ENCODE measurements at regions not wholly inside any gene's neighbourhood (a gene's known extent, or its start where the extent isn't known, plus 50 kb on each side); places are given as distances from the start of the nearest gene placed in this dataset.

DNA sequence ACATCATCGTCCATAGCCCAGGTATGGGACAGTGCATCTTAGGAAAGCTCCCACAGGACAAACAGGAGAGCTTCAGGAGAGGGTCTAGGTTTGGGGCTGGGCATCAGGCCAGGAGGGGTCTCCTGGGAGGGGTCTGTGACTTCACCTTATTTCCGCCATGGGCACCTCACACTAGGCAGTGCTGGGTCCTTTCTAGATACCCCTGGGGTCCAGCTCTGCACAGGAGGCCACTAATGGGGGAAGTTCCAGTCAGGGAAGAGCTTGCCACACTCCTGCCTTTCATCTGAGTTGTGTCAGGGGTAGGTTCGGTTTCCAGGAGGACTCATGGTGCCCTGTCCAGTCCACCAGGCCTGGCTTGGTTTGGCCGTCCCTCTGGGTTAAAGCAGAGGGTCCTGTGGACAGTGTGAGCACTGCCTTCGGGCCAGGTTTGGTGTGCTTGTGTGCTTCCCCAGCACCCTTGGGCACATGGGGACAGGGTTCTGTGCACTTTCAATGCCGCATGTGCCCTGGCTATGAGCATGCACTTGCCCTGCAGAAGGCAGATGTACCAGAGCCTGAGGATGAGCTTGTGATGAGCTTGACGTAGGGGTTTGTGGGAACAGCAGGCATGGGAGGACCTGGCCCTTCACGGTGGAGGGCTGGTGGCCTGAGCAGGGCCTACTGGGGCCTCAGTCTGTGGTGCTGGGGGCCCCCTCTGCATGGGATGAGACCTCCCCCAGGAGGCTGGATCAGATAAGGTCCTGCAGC is 377.7 kb upstream of the NUPR2 start:
- no CpG with 5 or more reads among the region's 8 CpGs for WGBS (ENCODE audit: extremely low coverage, insufficient read length, low lambda C conversion rate)
- no peaks in the 10 kb centered on the region for H3K27me3 ChIP-seq (ENCODE audit: insufficient read depth, low read length)
- no peak overlapping the region for H2BK20ac ChIP-seq (ENCODE audit: low read depth, low read length, poor library complexity, severe bottlenecking)
- H3K23me2 ChIP-seq (ENCODE audit: insufficient read length, low read depth, low read length, poor library complexity, severe bottlenecking) = no peaks in the 10 kb centered on the region
- no peak overlapping the region for H2BK5ac ChIP-seq (ENCODE audit: insufficient read length, low read length)
- Mint-ChIP-seq H3K4me3 (no peak overlapping the region), H3K27me3 (ENCODE audit: low read depth) (peaks cover 3% of the 10 kb centered on the region; the same call in 1 of the 2 replicates), H3K4me1 (no peaks in the 10 kb centered on the region), H3K27ac (no peak overlapping the region), H3K9me3 (peaks cover 89 to 90% of the 10 kb centered on the region in 2 experiments), H3K36me3 (ENCODE audit: insufficient read depth in 1 of 3, low read depth in 3 of 3) (peaks cover under 1 to 26% (median 9%) of the 10 kb centered on the region in 3 experiments; a peak in 6 of 7 replicates)
- TF ChIP-seq, protein P1, sequence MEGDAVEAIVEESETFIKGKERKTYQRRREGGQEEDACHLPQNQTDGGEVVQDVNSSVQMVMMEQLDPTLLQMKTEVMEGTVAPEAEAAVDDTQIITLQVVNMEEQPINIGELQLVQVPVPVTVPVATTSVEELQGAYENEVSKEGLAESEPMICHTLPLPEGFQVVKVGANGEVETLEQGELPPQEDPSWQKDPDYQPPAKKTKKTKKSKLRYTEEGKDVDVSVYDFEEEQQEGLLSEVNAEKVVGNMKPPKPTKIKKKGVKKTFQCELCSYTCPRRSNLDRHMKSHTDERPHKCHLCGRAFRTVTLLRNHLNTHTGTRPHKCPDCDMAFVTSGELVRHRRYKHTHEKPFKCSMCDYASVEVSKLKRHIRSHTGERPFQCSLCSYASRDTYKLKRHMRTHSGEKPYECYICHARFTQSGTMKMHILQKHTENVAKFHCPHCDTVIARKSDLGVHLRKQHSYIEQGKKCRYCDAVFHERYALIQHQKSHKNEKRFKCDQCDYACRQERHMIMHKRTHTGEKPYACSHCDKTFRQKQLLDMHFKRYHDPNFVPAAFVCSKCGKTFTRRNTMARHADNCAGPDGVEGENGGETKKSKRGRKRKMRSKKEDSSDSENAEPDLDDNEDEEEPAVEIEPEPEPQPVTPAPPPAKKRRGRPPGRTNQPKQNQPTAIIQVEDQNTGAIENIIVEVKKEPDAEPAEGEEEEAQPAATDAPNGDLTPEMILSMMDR (conservative IDR thresholded peaks at IDR 0.05) = no peak
- no peak overlapping the region for H3K4me2 ChIP-seq (ENCODE audit: insufficient read depth, insufficient read length, low read length)
- peaks cover 83% of the 10 kb centered on the region for H3K9me3 ChIP-seq (ENCODE audit: control insufficient read depth, low read depth, low read length)
- H2BK12ac ChIP-seq (ENCODE audit: insufficient read length, low read depth, low read length) = no peak overlapping the region
- H3K4me1 ChIP-seq (ENCODE audit: insufficient read depth, low read length) = no peaks in the 10 kb centered on the region
- no peak for DNase-seq
- H2AK5ac ChIP-seq (ENCODE audit: insufficient read length, low read length) = no peak overlapping the region
- H4K5ac ChIP-seq (ENCODE audit: insufficient read length, low read depth, low read length) = no peak overlapping the region
- no peak overlapping the region for H4K91ac ChIP-seq (ENCODE audit: insufficient read length, low read depth, low read length)
- H3K56ac ChIP-seq (ENCODE audit: insufficient read length, low read depth, low read length) = no peak overlapping the region
- no peak overlapping the region for H2AFZ ChIP-seq (ENCODE audit: low read length)
- H3K79me1 ChIP-seq (ENCODE audit: insufficient read depth, low read depth, low read length, poor library complexity, severe bottlenecking) = no peaks in the 10 kb centered on the region
- H4K8ac ChIP-seq (replicated peaks; ENCODE audit: insufficient read length, low read depth, low read length) = no peak overlapping the region
- H3K4ac ChIP-seq (ENCODE audit: low read depth, low read length) = no peak overlapping the region
- no peaks in the 10 kb centered on the region for H4K20me1 ChIP-seq (ENCODE audit: control insufficient read depth, insufficient read depth, insufficient read length)
- no peak overlapping the region for H3K27ac ChIP-seq (ENCODE audit: insufficient read length, low read depth, low read length)
- no peaks in the 10 kb centered on the region for H3K79me2 ChIP-seq (ENCODE audit: insufficient read depth, low read length)
- no peak overlapping the region for H3K18ac ChIP-seq (ENCODE audit: insufficient read length, low read depth, low read length)
- no peak overlapping the region for H3T11ph ChIP-seq (ENCODE audit: low read length)
- H3K9ac ChIP-seq (ENCODE audit: extremely low read depth, insufficient read length, low read length) = no peak overlapping the region
- H3K14ac ChIP-seq (ENCODE audit: insufficient read depth, low read length) = no peak overlapping the region
- H2BK120ac ChIP-seq (ENCODE audit: low read depth, low read length, poor library complexity, severe bottlenecking) = no peak overlapping the region
- no peak overlapping the region for H3K23ac ChIP-seq (ENCODE audit: insufficient read length, low read depth, low read length)
- no peak overlapping the region for H2BK15ac ChIP-seq (ENCODE audit: low read depth, low read length)

Data from H9 (cell line).